Stomach (tissue), 4 donors: ENCODE measurements at regions not wholly inside any gene's neighbourhood (a gene's known extent, or its start where the extent isn't known, plus 50 kb on each side); places are given as distances from the start of the nearest gene placed in this dataset.

Source experiments
- CTCF ChIP-seq, 7 experiments: fragments of 450-650 bp in 4 of 7; fragments of 200-600 bp in 3 of 7; sonication (generic) in 3 of 7; IDR thresholded peaks; one replicate each; pipeline ENCODE4 v1.5.1; 2016 to 2019; ENCODE audit warnings: antibody characterized with exemption in 7 of 7, control low read depth in 2 of 7, mild to moderate bottlenecking in 1 of 7
- EP300 ChIP-seq: sonication (generic); formaldehyde crosslinking; IDR thresholded peaks from one replicate; pipeline ENCODE4 v1.6.1; 2017; ENCODE audit warnings: antibody characterized with exemption
- POLR2AphosphoS5 ChIP-seq, 3 donors: sonication (generic); formaldehyde crosslinking; IDR thresholded peaks; one replicate each; pipeline ENCODE4 v1.6.1; 2016; ENCODE audit warnings: antibody characterized with exemption in 3 of 3

- no peak for TF ChIP-seq CTCF (IDR thresholded peaks at IDR 0.05)
- TF ChIP-seq POLR2AphosphoS5 (IDR thresholded peaks at IDR 0.05) = peak in 1 of 3 donors; percentile 13
- TF ChIP-seq EP300 = no peak
Measured at GRCh38 chr1:60573726-60574409, 500.3 kb upstream of the C1orf87 start.
